ENCODE measurements at regions not wholly inside any gene's neighbourhood (a gene's known extent, or its start where the extent isn't known, plus 50 kb on each side); places are given as distances from the start of the nearest gene placed in this dataset.
A peak's percentile ranks its signal among the peaks of the same experiment; 100 is the strongest.

DNA sequence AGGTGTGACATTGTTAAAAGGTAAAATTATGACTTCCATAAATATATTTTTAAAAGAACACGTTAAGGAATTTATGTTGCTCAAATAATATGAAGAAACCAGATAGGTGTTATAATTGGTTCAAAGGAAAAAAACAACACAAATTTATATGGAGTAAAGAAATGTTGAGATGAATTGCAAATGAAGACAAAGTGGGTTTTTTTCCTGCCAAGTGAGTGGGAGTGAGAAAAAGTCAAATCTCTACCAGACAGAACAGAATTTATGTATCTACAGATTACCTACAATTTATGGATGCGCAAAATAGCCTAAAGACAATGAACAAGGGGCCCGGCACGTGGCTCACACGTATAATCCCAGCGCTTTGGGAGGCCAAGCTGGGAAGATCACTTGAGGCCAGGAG is 159.7 kb upstream of the SLC1A4 start:
- DNase-seq (ENCODE audit: low read depth in 2 of 2): no peak

GRCh38 chr2:64831134-64831976 is 157.8 kb upstream of the SLC1A4 start:
- peak; percentile 71 to 89 for DNase-seq (ENCODE audit: low read depth in 2 of 2)

DNA sequence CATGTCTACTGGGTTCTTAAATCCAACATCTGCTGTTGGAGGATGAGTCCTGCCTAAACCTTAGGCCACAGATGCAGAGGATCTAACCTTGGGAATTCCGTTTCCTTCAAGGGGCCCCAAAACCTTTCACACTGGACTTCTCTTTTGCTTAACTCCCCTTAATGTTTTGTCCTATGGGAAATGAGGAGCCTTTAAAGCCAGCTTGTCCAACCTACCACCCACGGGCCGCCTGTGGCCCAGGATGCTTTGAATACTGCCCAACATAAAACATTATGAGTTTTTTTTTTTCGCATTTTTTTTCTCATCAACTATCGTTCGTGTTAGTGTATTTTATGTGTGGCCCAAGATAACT is 157.2 kb upstream of the SLC1A4 start:
- DNase-seq (ENCODE audit: low read depth in 2 of 2): no peak

DNA sequence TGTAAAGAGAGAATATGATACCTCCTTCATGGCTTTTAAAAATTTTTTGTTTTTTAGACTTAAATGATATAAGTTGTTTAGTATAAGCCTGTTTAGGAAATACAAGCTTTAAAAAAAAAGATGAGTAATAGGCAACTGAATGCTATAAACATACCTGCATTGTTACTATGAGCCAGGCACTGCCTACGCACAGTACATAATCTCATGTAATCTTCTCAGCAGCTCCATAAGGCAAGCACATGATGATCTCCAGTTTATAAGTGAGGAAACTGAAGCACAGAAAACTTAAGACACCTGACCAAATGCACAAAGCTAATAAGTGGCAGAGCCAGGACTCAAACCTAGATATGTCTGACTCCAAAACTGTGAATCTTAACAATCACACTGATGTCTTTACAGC is 156.3 kb upstream of the SLC1A4 start:
- DNase-seq (ENCODE audit: low read depth in 2 of 2): no peak

GRCh38 chr2:64836566-64836965 is 152.6 kb upstream of the SLC1A4 start:
- no peak for DNase-seq (ENCODE audit: low read depth in 2 of 2)

DNA sequence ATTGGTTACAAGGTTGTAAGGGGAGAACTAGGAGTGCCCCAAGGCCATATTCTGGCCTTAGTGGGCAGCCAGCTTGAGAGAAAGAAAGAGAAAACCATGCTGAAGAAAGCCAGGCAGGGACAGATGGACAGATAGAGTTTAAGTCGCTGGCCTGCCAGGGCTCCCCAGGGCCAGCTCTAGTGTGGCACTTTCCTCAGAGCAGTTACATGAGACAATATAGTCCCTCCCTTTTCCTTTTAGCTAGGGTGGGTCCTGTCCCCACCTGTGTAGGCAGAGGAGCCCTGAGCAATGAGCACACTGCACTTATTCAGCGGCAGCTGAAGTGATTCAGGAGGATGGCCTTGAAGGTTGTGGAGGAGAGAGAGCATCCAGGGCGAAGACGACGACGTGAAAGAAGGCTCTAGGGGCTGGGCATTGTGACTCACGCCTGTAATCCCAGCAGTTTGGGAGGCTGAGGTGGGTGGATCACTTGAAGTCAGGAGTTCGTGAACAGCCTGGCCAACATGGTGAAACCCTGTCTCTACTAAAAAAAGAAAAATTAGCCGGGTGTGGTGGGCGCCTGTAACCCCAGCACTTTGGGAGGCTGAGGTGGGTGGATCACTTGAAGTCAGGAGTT is 152.0 kb upstream of the SLC1A4 start:
- no peak for DNase-seq (ENCODE audit: low read depth in 2 of 2)

DNA sequence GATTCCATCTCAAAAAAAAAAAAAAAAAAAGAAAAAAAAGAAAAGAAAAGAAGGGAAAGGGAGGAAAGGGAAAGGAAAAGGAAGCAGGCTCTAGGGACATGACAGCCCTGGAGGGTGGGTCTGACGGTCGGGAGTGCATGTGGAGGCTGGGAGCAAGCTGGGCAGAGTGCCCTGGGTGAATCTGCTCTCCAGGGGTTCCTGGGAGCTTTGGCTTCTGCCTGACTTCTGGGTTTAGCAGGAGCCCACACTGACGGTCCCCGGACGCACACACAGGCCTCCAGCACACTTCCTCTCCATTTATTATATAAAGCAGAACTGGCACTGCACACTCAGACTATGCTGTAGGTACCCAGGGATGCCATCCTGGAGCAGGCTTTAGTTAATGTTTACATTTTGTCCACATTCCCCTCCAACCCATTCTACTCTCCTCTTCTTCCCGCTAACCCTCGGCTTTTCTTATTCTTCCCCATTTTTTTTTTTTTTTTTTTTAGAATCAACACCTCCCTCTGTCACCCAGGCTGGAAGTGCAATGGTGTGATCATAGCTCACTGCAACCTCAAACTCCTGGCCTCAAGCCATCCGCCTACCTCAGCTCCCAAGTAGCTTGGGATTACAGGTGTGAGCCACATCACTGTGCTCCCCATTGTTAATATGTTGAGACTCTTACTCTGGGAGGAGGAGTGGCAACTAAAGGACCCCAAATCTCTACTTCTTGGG is 151.1 kb upstream of the SLC1A4 start:
- DNase-seq (ENCODE audit: low read depth in 2 of 2): no peak

- DNase-seq (ENCODE audit: low read depth in 2 of 2): no peak
These were observed 150.4 kb upstream of the SLC1A4 start for GRCh38 chr2:64838817-64839216.

DNA sequence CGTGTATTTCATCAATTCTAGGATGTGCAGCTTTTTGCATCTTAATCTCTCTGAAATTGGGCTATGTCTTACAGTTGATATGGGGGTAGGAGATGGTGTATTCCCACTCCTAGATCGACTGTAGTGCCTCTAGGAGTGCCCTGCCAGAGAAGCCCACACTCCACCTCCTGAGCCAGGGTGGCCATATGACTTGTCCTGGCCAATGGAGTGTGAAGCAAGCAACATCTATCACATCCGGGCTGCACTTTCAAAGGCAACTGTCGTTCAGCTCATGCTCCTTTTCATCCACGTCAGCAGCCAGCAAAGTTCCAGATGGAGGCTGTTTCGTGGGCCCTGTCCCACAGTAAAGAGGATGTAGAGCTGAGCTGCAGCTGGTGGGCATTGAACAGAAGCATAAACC is 149.4 kb upstream of the SLC1A4 start:
- DNase-seq (ENCODE audit: low read depth in 2 of 2): no peak

DNA sequence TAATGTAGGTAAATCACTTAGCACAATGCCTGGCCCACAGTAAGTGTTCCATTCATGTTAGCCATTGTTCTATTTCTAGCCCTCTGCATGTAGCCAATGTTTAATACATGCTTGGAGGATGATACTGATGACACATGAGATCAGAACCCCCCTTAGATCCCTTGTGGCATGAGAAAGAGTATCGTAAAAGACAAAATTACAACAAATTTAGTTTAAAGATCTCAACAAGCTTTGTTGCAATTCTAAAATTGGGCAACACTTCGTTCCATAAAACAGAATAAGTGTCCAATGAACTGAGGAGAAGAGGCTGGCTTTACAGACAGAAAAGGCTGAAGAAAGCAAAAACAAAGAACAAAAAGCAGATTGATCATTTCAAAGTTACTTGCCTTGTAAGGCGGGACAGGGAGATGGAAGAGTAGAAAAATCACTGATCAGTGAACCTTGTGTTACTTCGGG is 148.7 kb upstream of the SLC1A4 start:
- DNase-seq (ENCODE audit: low read depth in 2 of 2): no peak

- no peak for DNase-seq (ENCODE audit: low read depth in 2 of 2)
These were observed 147.7 kb upstream of the SLC1A4 start for GRCh38 chr2:64841461-64841860.

- DNase-seq (ENCODE audit: low read depth in 2 of 2): no peak
These were observed 147.2 kb upstream of the SLC1A4 start for GRCh38 chr2:64842030-64842429.

DNA sequence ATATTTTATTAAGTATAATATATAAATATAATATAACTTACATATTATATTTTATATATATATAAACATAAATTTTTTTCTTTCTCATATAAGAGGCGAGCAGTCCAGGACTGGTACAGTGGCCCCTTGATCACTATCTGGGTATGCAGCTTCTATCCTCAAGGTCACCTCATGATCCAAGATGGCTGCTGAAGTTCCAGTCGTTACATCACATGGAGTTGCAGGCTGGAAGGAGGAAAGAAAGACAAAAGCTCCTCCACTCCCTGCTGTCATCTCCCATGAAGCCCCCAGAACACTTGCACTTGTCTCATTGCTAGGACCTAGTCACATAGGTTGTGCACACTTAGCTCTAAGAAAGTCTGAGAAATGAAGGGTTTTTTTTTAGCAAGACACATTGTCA is 145.1 kb upstream of the SLC1A4 start:
- no peak for DNase-seq (ENCODE audit: low read depth in 2 of 2)

- no peak for DNase-seq (ENCODE audit: low read depth in 2 of 2)
These were observed 143.8 kb upstream of the SLC1A4 start for GRCh38 chr2:64845273-64845905.

DNA sequence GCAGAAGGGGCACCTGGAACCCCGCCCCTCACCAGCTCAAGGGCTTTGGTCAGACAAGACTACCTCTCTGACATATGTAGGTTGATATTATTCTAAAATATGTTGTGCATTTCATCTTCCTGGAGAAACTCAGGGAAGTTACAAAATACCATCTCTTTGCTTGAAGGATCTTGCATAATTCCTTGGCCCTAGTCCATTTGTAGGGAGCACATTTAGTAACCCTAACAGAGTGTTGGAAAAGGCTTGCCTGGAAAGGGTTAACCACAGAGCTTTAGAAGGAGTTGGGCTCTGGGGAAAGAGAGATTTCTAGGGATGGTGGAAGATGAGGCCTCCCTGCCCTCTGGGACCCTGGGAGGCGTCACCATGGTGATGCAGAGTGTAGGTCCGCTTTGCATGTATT is 143.0 kb upstream of the SLC1A4 start:
- DNase-seq (ENCODE audit: low read depth in 2 of 2): no peak

DNA sequence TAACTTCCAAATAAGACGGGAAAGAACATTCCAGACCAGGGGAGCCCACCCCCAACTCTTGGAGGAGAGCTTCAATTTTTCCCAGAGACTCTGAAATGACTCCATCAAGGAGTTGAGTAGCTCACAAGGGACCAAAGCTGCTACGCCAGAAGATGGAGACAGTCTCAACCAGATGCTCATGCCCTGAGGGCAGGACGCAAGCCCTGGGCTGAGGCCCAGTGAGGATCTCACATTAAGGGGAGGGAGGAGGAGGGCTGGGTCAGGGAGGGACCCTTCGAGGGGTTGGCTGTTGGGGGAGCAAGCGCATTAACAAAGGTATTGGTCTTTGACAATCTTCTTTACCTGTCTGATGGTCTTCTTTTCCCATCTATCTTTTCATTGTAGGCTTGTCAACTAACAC is 141.3 kb upstream of the SLC1A4 start:
- DNase-seq (ENCODE audit: low read depth in 2 of 2): no peak

DNA sequence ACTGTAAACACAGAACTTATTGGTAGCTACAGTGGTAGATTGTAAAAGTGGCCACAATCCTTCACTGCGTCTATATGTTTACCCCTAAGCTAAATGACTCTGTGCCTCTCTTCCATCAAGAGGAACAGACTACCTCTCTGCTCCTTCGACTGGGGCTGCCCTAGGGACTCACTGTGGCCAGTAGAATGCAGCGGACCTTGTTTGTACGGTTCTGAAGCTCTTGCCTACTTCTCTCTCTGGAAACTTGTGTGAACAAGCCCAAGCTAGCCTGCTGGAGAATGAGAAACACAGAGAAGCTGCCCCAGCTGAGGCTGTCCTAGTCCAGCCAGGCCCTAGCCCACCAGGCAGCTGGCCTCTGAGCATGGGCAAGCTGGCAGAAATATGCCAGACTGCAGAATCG is 140.8 kb upstream of the SLC1A4 start:
- DNase-seq (ENCODE audit: low read depth in 2 of 2): no peak

- DNase-seq (ENCODE audit: low read depth in 2 of 2): no peak
These were observed 140.3 kb upstream of the SLC1A4 start for GRCh38 chr2:64848945-64849344.

- DNase-seq (ENCODE audit: low read depth in 2 of 2): no peak
These were observed 138.6 kb upstream of the SLC1A4 start for GRCh38 chr2:64850642-64851041.

GRCh38 chr2:64852771-64853241 is 136.4 kb upstream of the SLC1A4 start:
- DNase-seq (ENCODE audit: low read depth in 2 of 2): no peak

GRCh38 chr2:64853306-64853705 is 135.9 kb upstream of the SLC1A4 start:
- no peak for DNase-seq (ENCODE audit: low read depth in 2 of 2)

DNA sequence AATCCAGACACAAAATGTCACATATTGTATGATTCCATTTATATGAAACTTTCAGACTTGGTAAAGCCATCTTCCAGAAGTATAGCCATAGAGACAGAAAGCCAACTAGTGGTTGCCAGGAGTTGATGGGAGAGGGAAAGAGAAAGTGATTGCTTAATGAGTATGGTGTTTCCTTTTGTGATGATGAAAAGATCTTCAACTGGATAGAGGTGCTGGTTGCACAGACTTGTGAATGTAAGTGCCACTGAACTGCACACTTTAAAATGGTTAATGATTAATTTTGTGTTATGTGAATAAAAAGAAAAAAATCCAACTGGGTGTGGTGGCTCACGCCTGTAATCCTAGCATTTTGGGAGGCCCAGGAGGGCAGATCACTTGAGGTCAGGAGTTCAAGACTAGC is 135.3 kb upstream of the SLC1A4 start:
- DNase-seq (ENCODE audit: low read depth in 2 of 2): no peak
